Suprapubic skin (tissue), 4 donors: ENCODE measurements at regions not wholly inside any gene's neighbourhood (a gene's known extent, or its start where the extent isn't known, plus 50 kb on each side); places are given as distances from the start of the nearest gene placed in this dataset.

ENCODE experiments used
- EP300 ChIP-seq: sonication (generic); formaldehyde crosslinking; IDR thresholded peaks from one replicate; pipeline ENCODE4 v1.6.1; 2017; ENCODE audit warnings: antibody characterized with exemption
- POLR2AphosphoS5 ChIP-seq, 3 donors: sonication (generic); formaldehyde crosslinking; IDR thresholded peaks; one replicate each; pipeline ENCODE4 v1.6.1; 2017; ENCODE audit warnings: antibody characterized with exemption in 3 of 3
- TF ChIP-seq, protein P1 (sequence below), 2 donors: fragments of 200-600 bp in 1 of 2; fragments of 450-650 bp in 1 of 2; sonication (generic) in 1 of 2; IDR thresholded peaks; one replicate each; pipeline ENCODE4 v1.5.1; 2016 to 2019; ENCODE audit warnings: antibody characterized with exemption in 2 of 2, mild to moderate bottlenecking in 1 of 2, moderate library complexity in 1 of 2

DNA sequence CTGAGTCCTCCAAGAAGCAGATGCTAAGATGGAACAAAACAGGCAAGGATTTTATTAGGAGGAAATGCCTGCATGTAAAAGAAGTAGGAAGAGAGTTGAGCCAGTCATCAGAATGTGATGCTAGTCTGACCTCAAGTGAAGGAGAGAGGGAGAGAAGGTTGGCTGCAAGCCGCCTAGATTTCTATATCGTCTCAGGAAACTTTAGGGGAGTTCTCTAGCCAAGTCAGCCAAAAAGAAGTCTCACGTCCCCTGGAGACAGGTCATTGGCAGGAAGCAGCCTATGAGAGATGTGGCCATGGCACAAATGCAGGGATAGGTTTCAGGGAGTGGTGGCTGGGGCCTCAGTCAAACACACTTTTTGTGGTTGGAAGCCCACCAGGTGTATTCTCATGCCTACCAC lies 378.0 kb downstream of the CD109 start:
- TF ChIP-seq EP300, result no peak
- TF ChIP-seq, protein P1, sequence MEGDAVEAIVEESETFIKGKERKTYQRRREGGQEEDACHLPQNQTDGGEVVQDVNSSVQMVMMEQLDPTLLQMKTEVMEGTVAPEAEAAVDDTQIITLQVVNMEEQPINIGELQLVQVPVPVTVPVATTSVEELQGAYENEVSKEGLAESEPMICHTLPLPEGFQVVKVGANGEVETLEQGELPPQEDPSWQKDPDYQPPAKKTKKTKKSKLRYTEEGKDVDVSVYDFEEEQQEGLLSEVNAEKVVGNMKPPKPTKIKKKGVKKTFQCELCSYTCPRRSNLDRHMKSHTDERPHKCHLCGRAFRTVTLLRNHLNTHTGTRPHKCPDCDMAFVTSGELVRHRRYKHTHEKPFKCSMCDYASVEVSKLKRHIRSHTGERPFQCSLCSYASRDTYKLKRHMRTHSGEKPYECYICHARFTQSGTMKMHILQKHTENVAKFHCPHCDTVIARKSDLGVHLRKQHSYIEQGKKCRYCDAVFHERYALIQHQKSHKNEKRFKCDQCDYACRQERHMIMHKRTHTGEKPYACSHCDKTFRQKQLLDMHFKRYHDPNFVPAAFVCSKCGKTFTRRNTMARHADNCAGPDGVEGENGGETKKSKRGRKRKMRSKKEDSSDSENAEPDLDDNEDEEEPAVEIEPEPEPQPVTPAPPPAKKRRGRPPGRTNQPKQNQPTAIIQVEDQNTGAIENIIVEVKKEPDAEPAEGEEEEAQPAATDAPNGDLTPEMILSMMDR (IDR thresholded peaks at IDR 0.05), result no peak
- no peak for TF ChIP-seq POLR2AphosphoS5 (IDR thresholded peaks at IDR 0.05)
